Caco-2 (cell line): ENCODE measurements at regions not wholly inside any gene's neighbourhood (a gene's known extent, or its start where the extent isn't known, plus 50 kb on each side); places are given as distances from the start of the nearest gene placed in this dataset.

Source experiments
- BruUV-seq: library from RNA; stranded (reverse); fragments of 400-500 nt; replicated peaks from 2 replicates; lab custom pipeline; 2021; lab: Mats Ljungman, UMichigan
- CTCF ChIA-PET: fragments of 300-600 bp; sonication (Branson Sonifier 250); formaldehyde crosslinking; loops from one replicate; lab custom pipeline; 2022; ENCODE audit warnings: antibody characterized with exemption; lab: Charles Lee
- POLR2A ChIA-PET: fragments of 300-600 bp; sonication (Branson Sonifier 250); formaldehyde crosslinking; loops from one replicate; lab custom pipeline; 2022; ENCODE audit warnings: antibody characterized with exemption; lab: Charles Lee
- DNase-seq, 2 experiments: peaks; one replicate each; pipeline versions ENCODE4 v3.0.0 to v3.0.0-alpha.2; 2020 to 2022
- H3K27me3 ChIP-seq: replicated peaks from 2 replicates; pipeline ENCODE4 v1.6.0; 2011; ENCODE audit warnings: low read length; ENCODE audit not compliant: control insufficient read depth, insufficient read depth
- H3K36me3 ChIP-seq: 2 replicates; pipeline ENCODE4 v1.5.1; 2011; ENCODE audit warnings: low read length; ENCODE audit not compliant: control insufficient read depth, insufficient read depth
- H3K4me1 ChIP-seq: fragments of 250-450 bp; sonication (Bioruptor Pico); 2 replicates; pipeline ENCODE4 v1.5.1; 2020; ENCODE audit warnings: mild to moderate bottlenecking
- H3K4me3 ChIP-seq: 2 replicates; pipeline ENCODE4 v1.5.1; 2011; ENCODE audit warnings: low read depth, mild to moderate bottlenecking, control low read depth, low read length
- H3K9me3 ChIP-seq: fragments of 250-450 bp; sonication (Bioruptor Pico); 2 replicates; pipeline ENCODE4 v1.5.1; 2020; ENCODE audit warnings: mild to moderate bottlenecking, moderate library complexity
- H3K27ac Mint-ChIP-seq: one replicate; pipeline ENCODE4 v1.8.0; 2022; ENCODE audit warnings: mixed read lengths; ENCODE audit not compliant: unreplicated experiment
- H3K27me3 Mint-ChIP-seq: one replicate; pipeline ENCODE4 v1.8.0; 2022; ENCODE audit warnings: mixed read lengths; ENCODE audit not compliant: insufficient read depth, unreplicated experiment
- H3K36me3 Mint-ChIP-seq: one replicate; pipeline ENCODE4 v1.8.0; 2022; ENCODE audit warnings: mild to moderate bottlenecking, mixed read lengths; ENCODE audit not compliant: insufficient read depth, unreplicated experiment
- H3K4me1 Mint-ChIP-seq: one replicate; pipeline ENCODE4 v1.8.0; 2022; ENCODE audit warnings: low read depth, mixed read lengths; ENCODE audit not compliant: unreplicated experiment
- H3K4me3 Mint-ChIP-seq: one replicate; pipeline ENCODE4 v1.8.0; 2022; ENCODE audit warnings: mild to moderate bottlenecking, moderate library complexity, mixed read lengths; ENCODE audit not compliant: unreplicated experiment
- H3K9me3 Mint-ChIP-seq: one replicate; pipeline ENCODE4 v1.8.0; 2022; ENCODE audit warnings: mixed read lengths; ENCODE audit not compliant: unreplicated experiment
- intact Hi-C: fragments of 100-400 bp; cut with micrococcal nuclease; formaldehyde crosslinking; loops from one replicate; pipeline ENCODE4 v1.10.0; 2022; ENCODE audit not compliant: unreplicated experiment
- TF ChIP-seq, protein P1 (sequence below), 2 experiments: fragments of 200-600 bp in 1 of 2; IDR thresholded peaks; 1 replicate in 1 of 2; 2 replicates in 1 of 2; pipeline versions ENCODE4 v1.5.1 to v1.8.0; 2011 to 2022; ENCODE audit warnings: antibody characterized with exemption in 1 of 2, control low read depth in 1 of 2, inconsistent platforms in 1 of 2, low read depth in 1 of 2, low read length in 1 of 2, mild to moderate bottlenecking in 1 of 2, moderate library complexity in 1 of 2; ENCODE audit not compliant: insufficient read depth in 1 of 2, severe bottlenecking in 1 of 2, unreplicated experiment in 1 of 2

DNA sequence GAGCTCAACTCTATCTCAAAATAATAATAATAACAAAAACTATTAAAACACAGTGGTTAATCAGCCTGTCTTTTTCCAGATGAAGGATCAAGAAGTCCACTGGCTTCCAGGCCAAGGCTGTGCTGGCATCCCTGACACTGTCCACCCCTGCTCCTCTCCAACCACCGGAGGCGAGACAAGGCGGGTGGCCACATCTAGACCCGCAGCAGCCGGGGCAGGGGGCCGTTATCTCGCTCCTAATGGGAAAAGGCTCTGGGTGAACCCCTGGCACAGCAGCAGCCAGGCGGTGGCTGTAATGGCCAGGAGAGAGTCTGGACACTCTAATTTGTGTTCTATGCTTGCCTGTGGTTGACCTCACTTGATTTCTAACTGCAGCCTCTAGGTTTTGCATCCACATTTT lies 158.0 kb upstream of the SOX1 start:
- H3K27me3 ChIP-seq, result no peaks in the 10 kb centered on the region
- H3K36me3 ChIP-seq, result no peaks in the 10 kb centered on the region
- no peak overlapping the region for H3K27ac Mint-ChIP-seq
- H3K4me3 Mint-ChIP-seq, result no peak overlapping the region
- ChIA-PET POLR2A (no interaction called here), CTCF (no interaction called here)
- no peaks in the 10 kb centered on the region for H3K4me1 Mint-ChIP-seq
- H3K36me3 Mint-ChIP-seq, result no peaks in the 10 kb centered on the region
- no peaks in the 10 kb centered on the region for H3K9me3 Mint-ChIP-seq
- H3K4me3 ChIP-seq, result no peak overlapping the region
- TF ChIP-seq, protein P1, sequence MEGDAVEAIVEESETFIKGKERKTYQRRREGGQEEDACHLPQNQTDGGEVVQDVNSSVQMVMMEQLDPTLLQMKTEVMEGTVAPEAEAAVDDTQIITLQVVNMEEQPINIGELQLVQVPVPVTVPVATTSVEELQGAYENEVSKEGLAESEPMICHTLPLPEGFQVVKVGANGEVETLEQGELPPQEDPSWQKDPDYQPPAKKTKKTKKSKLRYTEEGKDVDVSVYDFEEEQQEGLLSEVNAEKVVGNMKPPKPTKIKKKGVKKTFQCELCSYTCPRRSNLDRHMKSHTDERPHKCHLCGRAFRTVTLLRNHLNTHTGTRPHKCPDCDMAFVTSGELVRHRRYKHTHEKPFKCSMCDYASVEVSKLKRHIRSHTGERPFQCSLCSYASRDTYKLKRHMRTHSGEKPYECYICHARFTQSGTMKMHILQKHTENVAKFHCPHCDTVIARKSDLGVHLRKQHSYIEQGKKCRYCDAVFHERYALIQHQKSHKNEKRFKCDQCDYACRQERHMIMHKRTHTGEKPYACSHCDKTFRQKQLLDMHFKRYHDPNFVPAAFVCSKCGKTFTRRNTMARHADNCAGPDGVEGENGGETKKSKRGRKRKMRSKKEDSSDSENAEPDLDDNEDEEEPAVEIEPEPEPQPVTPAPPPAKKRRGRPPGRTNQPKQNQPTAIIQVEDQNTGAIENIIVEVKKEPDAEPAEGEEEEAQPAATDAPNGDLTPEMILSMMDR (IDR thresholded peaks at IDR 0.05; ENCODE audit: insufficient read depth in 1 of 2, low read depth in 1 of 2, low read length in 1 of 2, severe bottlenecking in 1 of 2, unreplicated experiment in 1 of 2), result no peak
- no peaks in the 10 kb centered on the region for H3K9me3 ChIP-seq
- no TSS peak for BruUV-seq
- intact Hi-C loops, result no loop called here
- no peaks in the 10 kb centered on the region for H3K4me1 ChIP-seq
- peaks cover 32% of the 10 kb centered on the region for H3K27me3 Mint-ChIP-seq
- DNase-seq, result no peak

DNA sequence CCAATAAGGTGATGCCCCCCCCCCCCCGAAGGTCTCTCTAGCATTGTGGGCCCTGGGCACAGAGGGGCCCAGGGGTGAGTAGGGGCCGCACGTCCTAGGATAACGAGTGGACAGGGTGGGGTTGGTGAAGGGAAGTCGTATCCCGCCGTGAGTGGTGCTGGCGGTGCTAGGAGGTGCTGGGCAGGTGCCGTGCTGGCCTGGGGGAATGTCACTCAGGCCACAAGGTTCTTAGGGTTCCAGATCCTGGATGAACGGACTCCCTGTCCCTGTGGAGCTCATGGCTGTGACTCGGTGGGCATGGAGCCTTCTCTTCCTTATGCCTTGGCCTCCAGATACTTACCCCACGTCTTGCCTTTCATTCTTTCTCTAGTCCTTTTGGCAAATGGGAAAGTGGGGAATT lies 157.4 kb upstream of the SOX1 start:
- ChIA-PET POLR2A (no interaction called here), CTCF (no interaction called here)
- Histone ChIP-seq H3K27me3 (no peaks in the 10 kb centered on the region), H3K36me3 (no peaks in the 10 kb centered on the region), H3K4me1 (no peaks in the 10 kb centered on the region), H3K9me3 (no peaks in the 10 kb centered on the region), H3K4me3 (no peak overlapping the region)
- BruUV-seq, result no TSS peak
- intact Hi-C loops, result no loop called here
- Mint-ChIP-seq H3K4me3 (no peak overlapping the region), H3K27ac (no peak overlapping the region), H3K4me1 (no peaks in the 10 kb centered on the region), H3K36me3 (no peaks in the 10 kb centered on the region), H3K9me3 (no peaks in the 10 kb centered on the region), H3K27me3 (peaks cover 32% of the 10 kb centered on the region)
- DNase-seq, result no peak
- TF ChIP-seq, protein P1 (IDR thresholded peaks at IDR 0.05; ENCODE audit: insufficient read depth in 1 of 2, low read depth in 1 of 2, low read length in 1 of 2, severe bottlenecking in 1 of 2, unreplicated experiment in 1 of 2), result no peak

DNA sequence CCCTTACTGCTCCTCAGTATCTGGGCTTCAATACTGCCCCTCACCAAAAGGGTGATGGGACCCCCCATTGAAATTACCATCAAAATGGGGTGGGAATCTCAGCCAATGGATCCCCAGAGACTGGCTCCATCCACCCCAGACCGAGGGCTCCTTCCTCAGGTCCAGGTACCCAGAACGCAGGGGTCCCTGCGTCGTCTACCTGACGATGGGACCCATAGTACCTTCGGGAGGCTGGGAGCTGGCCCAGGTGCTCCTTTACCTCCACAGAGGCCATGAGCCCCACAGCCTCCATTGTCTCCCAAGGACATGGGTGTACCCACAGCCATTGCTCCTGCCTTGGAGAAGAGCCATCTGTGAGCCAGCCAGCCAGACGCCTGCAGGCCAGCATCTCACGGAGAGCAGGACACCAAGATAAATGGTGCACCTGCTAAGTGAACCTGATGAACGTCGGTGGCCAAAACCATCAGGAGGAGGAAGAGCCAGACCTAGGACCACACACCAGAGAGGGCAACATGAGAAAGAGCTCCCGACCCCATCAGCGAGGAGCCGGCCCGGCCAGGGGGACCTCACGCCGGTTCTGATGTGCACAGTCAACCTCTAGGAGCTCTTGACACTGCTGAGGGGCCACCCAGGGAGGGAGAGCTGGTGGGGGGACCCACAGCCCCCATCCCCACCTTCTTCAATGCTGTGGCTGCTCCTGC lies 156.8 kb upstream of the SOX1 start:
- Mint-ChIP-seq H3K36me3 (no peaks in the 10 kb centered on the region), H3K4me1 (no peaks in the 10 kb centered on the region), H3K27me3 (peaks cover 35% of the 10 kb centered on the region), H3K9me3 (no peaks in the 10 kb centered on the region), H3K27ac (no peak overlapping the region), H3K4me3 (no peak overlapping the region)
- TF ChIP-seq, protein P1 (IDR thresholded peaks at IDR 0.05; ENCODE audit: insufficient read depth in 1 of 2, low read depth in 1 of 2, low read length in 1 of 2, severe bottlenecking in 1 of 2, unreplicated experiment in 1 of 2), result no peak
- Histone ChIP-seq H3K9me3 (no peaks in the 10 kb centered on the region), H3K27me3 (no peaks in the 10 kb centered on the region), H3K4me3 (no peak overlapping the region), H3K36me3 (no peaks in the 10 kb centered on the region), H3K4me1 (no peaks in the 10 kb centered on the region)
- ChIA-PET POLR2A (no interaction called here), CTCF (no interaction called here)
- BruUV-seq, result no TSS peak
- DNase-seq, result no peak
- intact Hi-C loops, result no loop called here
